Left ventricle myocardium superior (tissue), 1 donor: ENCODE measurements at regions not wholly inside any gene's neighbourhood (a gene's known extent, or its start where the extent isn't known, plus 50 kb on each side); places are given as distances from the start of the nearest gene placed in this dataset.

Source experiments
- ATAC-seq: fragments of 200-7000 bp; cut with Tn5 transposase; one replicate; pipeline ENCODE4 v1.9.1; 2020; ENCODE audit warnings: mild to moderate bottlenecking, moderate library complexity
- DNase-seq: peaks from one replicate; pipeline ENCODE4 v3.0.0-alpha.2; 2020
- intact Hi-C: fragments of 100-400 bp; cut with micrococcal nuclease; formaldehyde crosslinking; loops from one replicate; pipeline ENCODE4 v1.11.0; 2022
- donor health status: DM: no; HTN: yes; CAD: no; lungs with severe emphysema.

GRCh38 chr15:66651913-66652642 lies 50.0 kb upstream of the SMAD6 start:
- DNase-seq (no peak), ATAC-seq (no peak)
- intact Hi-C loops: no loop called here
